ENCODE measurements at regions not wholly inside any gene's neighbourhood (a gene's known extent, or its start where the extent isn't known, plus 50 kb on each side); places are given as distances from the start of the nearest gene placed in this dataset.

GRCh38 chr12:13537623-13538022, 341.1 kb downstream of the EMP1 start (continued):
- TF ChIP-seq BHLHE40 (IDR thresholded peaks at IDR 0.05; ENCODE audit: borderline replicate concordance in 1 of 2, low read depth in 2 of 2, low read length in 1 of 2) (no peak; a peak in 1 of 4 replicates), IRF5 (IDR thresholded peaks at IDR 0.05; ENCODE audit: borderline replicate concordance) (no peak), POLR2AphosphoS2 (IDR thresholded peaks at IDR 0.05; ENCODE audit: low read depth, low read length) (no peak), KAT2A (conservative IDR thresholded peaks at IDR 0.05; ENCODE audit: control insufficient read depth, low read depth, low read length) (no peak), BACH1 (IDR thresholded peaks at IDR 0.05; ENCODE audit: borderline replicate concordance) (no peak), NR2C2 (IDR thresholded peaks at IDR 0.05; ENCODE audit: borderline replicate concordance, control insufficient read depth, insufficient read length, low read depth) (no peak), NFIC (IDR thresholded peaks at IDR 0.05; ENCODE audit: low read depth, low read length) (peak; percentile 60; the same call in 1 of the 2 replicates), MEF2A (IDR thresholded peaks at IDR 0.05; ENCODE audit: insufficient read depth, low read depth, low read length) (no peak), MXI1 (IDR thresholded peaks at IDR 0.05; ENCODE audit: low read depth, low read length) (no peak), PML (IDR thresholded peaks at IDR 0.05; ENCODE audit: low read length) (no peak), ASH2L (IDR thresholded peaks at IDR 0.05; ENCODE audit: borderline replicate concordance, low read depth) (no peak), CHD4 (IDR thresholded peaks at IDR 0.05) (no peak), SIX5 (IDR thresholded peaks at IDR 0.05; ENCODE audit: low read depth, low read length, severe bottlenecking) (no peak), TBL1XR1 (IDR thresholded peaks at IDR 0.05; ENCODE audit: low read depth, low read length) (peak; percentile 52; the same call in 1 of the 2 replicates), RB1 (IDR thresholded peaks at IDR 0.05; ENCODE audit: borderline replicate concordance) (no peak), STAT1 (conservative IDR thresholded peaks at IDR 0.05) (no peak), MTA3 (IDR thresholded peaks at IDR 0.05; ENCODE audit: borderline replicate concordance, low read length) (no peak), POU2F2 (IDR thresholded peaks at IDR 0.05; ENCODE audit: borderline replicate concordance, low read depth, low read length) (peak; percentile 69; the same call in 1 of the 3 replicates), CTCF (IDR thresholded peaks at IDR 0.05 in 2 of 3, conservative IDR thresholded peaks at IDR 0.05 in 1 of 3; ENCODE audit: control insufficient read depth in 2 of 3, extremely low read depth in 1 of 3, insufficient read depth in 1 of 3, low read depth in 3 of 3, low read length in 3 of 3) (no peak), CBX5 (IDR thresholded peaks at IDR 0.05; ENCODE audit: low read depth) (0 out of 2 replicates have a peak, but pooled peaks have one; percentile 17)
- TF ChIP-seq, protein P1, sequence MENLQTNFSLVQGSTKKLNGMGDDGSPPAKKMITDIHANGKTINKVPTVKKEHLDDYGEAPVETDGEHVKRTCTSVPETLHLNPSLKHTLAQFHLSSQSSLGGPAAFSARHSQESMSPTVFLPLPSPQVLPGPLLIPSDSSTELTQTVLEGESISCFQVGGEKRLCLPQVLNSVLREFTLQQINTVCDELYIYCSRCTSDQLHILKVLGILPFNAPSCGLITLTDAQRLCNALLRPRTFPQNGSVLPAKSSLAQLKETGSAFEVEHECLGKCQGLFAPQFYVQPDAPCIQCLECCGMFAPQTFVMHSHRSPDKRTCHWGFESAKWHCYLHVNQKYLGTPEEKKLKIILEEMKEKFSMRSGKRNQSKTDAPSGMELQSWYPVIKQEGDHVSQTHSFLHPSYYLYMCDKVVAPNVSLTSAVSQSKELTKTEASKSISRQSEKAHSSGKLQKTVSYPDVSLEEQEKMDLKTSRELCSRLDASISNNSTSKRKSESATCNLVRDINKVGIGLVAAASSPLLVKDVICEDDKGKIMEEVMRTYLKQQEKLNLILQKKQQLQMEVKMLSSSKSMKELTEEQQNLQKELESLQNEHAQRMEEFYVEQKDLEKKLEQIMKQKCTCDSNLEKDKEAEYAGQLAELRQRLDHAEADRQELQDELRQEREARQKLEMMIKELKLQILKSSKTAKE (IDR thresholded peaks at IDR 0.05; ENCODE audit: low read depth, poor library complexity, severe bottlenecking), result peak; percentile 86
- TF ChIP-seq, protein P2, sequence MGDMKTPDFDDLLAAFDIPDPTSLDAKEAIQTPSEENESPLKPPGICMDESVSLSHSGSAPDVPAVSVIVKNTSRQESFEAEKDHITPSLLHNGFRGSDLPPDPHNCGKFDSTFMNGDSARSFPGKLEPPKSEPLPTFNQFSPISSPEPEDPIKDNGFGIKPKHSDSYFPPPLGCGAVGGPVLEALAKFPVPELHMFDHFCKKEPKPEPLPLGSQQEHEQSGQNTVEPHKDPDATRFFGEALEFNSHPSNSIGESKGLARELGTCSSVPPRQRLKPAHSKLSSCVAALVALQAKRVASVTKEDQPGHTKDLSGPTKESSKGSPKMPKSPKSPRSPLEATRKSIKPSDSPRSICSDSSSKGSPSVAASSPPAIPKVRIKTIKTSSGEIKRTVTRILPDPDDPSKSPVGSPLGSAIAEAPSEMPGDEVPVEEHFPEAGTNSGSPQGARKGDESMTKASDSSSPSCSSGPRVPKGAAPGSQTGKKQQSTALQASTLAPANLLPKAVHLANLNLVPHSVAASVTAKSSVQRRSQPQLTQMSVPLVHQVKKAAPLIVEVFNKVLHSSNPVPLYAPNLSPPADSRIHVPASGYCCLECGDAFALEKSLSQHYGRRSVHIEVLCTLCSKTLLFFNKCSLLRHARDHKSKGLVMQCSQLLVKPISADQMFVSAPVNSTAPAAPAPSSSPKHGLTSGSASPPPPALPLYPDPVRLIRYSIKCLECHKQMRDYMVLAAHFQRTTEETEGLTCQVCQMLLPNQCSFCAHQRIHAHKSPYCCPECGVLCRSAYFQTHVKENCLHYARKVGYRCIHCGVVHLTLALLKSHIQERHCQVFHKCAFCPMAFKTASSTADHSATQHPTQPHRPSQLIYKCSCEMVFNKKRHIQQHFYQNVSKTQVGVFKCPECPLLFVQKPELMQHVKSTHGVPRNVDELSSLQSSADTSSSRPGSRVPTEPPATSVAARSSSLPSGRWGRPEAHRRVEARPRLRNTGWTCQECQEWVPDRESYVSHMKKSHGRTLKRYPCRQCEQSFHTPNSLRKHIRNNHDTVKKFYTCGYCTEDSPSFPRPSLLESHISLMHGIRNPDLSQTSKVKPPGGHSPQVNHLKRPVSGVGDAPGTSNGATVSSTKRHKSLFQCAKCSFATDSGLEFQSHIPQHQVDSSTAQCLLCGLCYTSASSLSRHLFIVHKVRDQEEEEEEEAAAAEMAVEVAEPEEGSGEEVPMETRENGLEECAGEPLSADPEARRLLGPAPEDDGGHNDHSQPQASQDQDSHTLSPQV (IDR thresholded peaks at IDR 0.05), result no peak

All from GM12878 (cell line).